GM19043 (cell line): ENCODE measurements at regions not wholly inside any gene's neighbourhood (a gene's known extent, or its start where the extent isn't known, plus 50 kb on each side); places are given as distances from the start of the nearest gene placed in this dataset.

Experiments used
- ATAC-seq: cut with Tn5 transposase; IDR thresholded peaks from one replicate; pipeline ENCODE4 v1.9.1; 2021; ENCODE audit warnings: low read depth; ENCODE audit not compliant: unreplicated experiment

DNA sequence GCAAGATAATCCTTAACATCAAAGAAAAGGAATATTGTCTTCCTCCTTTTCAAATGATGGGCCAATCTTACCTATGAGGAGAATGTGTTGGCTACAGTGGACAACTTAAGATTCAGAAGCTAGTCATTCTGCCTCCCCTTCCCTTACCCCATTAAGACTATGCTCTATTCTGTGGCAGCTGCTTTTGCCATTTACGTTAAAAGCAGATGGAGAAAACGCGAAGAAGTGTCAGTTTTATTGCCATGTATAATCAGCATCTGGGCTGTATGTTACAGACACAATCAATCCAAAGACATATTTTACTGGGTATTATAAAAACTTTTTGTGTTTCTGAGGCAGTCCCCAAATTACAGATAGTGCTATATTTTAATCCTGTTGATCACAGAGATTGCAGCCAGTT, 196.1 kb upstream of the PACRGL start:
- ATAC-seq: no peak

DNA sequence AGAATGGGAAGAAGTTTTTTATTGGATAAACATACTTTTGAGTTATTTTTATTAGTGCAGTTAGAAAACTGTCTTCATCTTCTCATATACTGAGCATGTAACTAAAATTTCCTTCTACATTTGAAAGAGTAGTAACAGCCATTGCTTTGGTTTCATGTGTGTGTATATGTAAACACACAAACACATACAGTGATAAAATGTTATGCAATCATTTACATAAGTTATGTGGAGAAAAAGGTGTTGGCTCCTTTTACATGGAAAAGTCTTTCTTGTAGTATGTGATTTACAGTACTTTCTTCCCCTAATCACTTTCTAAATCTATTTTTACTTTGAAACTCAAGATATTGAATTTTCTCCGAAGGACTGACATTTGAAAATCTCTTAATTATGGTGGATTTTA, 194.3 kb upstream of the PACRGL start:
- no peak for ATAC-seq

DNA sequence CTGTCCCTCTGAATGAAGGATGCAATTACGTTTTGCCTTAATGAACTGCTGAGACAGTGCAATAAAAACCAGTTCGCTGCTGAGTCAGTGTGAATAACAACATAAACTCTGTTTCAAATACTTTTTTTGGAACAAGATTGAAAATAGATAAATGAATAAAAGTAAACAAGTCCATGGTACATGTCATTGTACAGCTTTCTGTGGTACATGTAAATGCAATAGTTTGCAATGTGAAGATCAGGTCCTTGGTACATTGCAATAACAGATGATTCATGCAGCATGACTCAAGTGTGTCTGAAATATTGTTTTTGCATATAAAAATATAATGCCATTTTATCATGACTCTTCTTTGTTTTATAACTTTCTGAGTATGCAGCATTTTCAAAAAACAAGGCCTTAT, 193.4 kb upstream of the PACRGL start:
- ATAC-seq: no peak

DNA sequence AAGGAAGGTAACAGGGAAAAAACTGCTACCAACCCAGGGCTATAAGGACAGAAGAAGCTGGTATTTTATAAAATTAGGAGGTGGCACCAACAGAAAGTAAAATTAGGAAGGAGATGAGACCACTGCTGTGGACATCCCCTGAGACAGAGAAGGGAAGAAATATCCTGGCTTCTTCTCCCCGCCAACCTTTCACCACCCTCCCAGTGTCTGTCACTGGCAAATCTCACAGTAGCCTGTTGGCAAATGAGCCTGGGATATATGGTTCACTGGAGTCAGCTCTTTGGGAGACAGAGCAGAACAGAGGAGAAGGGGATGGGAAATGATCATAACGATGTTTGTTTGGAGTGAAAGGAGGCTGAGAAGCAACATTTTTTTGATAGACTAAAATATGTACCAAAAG, 190.9 kb upstream of the PACRGL start:
- no peak for ATAC-seq

DNA sequence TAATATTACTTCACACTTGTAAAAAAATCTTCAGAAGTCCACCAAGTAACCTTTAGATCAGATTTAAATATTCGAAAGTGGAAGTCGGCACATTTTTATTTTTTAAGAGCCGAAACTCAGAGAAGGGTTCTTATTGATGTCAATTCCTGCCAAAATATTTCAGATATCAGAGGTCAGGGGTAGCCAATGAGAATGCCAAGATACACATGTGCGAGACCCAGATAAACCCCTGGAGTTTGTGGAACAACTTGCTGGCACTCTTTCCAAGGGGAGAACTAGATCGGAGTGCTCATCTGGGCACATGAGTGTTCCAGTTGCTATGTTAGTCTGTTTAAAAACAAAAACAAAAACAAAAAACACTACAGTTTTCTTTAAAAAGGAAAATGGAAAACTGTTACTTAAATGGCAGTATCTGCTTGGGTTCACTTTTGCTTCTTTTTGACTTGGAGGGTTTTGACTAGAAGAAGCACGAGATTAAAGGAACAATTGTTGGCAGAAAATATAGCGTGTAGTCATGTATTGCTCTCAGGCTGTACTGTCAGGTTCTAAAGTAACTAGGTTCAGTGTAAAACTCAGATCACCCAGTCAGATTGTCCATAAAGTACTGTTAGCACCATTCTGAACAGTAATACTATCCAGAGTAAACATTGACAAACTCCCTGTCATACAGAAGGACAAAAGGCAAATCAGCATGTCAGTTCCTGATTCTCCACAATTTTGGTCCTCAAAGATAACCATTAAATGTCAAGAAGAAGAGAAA, 188.0 kb upstream of the PACRGL start:
- no peak for ATAC-seq

DNA sequence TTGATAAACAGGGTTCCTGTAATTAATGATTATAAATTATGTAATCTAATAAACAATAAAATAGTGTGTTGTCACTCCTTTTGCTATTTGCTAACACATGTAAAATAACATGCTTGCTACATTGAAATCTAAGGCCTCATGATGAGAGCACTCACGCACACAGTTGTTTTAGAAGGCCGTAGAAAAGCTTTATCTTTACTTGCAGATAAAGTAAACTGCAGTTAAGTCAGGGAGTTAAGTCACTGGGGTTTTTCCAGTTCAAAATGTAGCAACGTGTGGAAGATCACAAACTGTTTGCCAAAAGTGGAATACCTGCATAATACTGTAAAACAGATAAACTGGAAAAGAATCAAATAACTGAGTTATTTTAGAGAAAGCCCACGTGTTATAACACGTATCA, 187.3 kb upstream of the PACRGL start:
- ATAC-seq: no peak

DNA sequence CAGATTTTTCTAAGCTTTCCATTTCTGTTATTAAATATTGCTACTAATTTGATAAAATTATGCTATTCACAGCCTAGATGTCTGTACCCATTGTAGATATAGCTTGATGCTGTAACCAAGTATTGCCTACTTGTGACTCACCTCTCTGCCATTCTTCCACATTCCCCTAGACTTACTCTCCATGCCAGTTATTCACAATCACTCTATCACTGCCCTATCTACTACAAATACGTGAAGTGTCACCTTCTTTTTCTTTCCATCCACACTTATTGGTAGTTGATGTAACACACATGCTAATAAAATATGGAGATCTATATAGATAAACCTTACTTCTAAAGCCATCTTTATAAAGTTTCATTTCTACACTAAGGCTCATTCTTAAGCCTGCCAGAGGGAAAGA, 179.4 kb upstream of the PACRGL start:
- no peak for ATAC-seq

DNA sequence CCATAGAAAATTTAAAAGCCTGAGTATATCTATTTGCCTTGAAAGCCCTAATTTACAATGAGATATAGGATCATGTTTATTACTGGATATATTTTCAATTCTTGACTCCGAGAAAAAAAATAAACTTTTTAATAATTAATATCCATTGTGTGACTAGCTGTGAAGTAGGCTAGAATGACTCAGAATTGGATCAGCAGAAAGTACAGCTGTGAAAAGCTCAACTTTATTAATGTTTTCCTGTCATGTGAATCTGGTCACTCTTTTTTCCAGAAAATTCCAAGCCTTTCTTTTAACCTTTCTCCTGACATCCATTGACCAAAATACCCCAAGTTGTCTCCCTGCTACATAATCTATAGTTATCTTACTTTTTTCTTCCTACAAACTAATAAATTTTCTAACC, 171.8 kb upstream of the PACRGL start:
- no peak for ATAC-seq

DNA sequence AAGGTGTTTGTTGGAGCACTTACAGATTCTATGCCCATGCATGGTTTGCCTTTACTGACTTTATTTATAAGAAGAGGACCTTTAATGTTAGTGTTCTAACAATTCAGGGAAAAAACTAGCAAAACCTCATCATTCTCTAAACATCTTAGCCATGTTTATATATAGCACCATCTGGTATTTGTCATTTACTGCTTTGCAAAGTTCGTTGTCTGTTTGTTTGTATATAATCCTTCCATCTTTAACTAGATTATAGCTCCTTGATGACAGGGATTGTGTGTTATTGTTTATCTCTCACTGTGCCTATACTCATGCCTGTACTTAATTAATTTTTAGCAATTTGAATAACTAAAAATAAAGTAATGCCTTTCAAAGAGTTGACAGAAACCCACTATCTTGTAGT, 170.6 kb upstream of the PACRGL start:
- ATAC-seq: no peak

DNA sequence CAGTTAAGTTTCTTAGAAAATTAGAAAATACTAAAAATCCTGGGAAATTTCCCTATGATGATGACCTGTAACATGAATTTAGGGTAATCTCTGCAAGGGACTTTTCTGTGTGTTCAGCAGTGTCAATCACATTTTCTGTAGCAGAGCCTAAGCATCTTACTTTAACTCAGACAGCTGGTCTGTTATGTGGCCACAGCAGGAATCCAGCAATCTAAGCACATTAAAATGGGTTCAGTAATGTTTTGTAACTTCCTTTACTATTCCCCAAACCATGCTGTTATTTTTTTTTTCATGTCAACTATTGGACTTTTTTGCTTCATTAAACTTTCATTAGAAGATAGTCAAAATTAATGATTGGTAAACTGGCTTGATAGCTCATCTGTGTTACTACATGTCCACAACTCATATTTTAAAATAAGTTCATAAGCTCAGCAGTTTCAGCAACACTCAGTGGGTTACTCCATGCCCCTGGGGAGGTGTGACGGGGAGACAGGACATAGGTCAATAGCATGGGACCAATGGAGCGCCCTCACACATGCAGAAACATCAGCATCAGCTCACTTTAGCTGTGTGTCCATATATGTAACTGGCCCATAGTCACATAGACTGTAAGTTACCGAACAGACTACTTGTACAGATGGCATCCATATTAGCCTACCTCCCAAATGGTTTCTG, 168.0 kb upstream of the PACRGL start:
- no peak for ATAC-seq

DNA sequence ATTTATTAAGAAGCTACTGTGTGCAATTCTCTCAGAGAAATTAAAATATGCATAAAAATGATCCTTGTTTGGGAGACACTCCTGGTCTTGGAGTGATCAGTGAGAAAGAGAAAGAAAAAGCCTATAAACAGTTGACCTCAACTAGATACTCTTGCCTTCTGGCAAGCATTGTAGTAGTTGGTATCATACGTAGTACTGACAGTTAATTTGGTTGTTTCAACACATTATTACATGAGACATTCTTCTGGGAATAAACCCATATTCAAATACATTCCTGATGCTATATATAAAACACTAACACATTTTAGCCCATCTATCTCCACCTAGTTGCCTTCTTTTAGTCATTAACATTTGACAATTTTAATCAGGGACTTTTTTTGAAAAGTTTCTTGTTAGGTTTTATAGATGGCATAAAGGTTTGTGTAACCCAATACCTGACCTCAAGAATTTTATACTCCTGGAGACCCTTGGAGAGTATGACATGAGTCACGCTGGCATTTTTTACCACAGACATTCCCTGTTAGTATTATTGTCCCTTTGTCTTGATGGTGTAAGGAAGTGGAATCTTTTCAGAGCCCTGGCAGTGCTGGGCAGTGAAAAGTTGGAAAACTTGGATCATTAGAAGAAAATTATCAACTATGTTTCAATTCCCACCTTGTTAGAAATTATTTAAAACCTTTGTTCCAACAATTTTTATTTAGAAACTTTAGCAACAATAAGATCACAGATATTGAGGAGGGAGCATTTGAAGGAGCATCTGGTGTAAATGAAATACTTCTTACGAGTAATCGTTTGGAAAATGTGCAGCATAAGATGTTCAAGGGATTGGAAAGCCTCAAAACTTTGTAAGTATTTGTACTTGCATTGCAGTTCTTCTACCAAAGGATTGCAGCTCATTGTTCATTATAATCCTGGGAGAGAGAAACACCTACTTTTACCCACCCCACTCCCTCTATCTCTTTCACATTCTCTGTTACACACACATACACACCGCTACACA, 167.1 kb upstream of the PACRGL start:
- no peak for ATAC-seq

DNA sequence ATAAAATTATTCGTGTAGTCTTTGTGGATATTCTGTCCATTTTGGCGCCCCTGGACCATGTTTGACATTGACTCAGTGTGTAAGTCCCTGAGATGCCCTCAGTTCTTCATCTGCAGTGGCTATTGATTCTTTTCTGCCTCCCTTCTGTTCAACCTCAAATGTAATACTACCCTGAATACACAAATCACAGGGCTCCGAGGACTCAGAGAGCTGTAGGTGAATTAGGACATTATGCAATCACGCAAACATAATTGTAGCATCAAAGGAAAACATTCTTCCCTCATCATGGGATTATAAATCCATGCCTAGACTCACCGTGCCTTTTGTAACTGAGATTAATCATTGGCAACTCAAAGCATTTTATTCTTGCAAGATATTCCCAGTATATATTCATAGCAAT, 161.4 kb upstream of the PACRGL start:
- ATAC-seq: no peak

DNA sequence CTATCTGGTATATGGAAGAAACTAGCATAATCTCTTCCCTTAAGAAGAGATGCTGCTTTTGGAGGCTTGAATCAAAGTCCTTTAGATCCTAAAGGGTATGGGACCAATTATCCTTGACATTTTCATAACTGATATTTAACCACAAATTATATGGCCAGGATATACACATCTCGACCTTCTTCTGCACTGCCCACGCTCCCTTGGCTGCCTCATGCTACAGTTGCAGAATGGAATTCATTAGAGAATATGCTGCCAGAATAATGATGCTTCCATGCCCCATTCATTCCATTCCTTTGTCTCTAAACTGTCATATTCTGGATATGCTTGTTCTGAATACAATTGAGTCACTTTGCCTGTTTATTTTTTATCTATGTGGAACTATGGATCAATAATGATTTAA, 157.1 kb upstream of the PACRGL start:
- no peak for ATAC-seq

DNA sequence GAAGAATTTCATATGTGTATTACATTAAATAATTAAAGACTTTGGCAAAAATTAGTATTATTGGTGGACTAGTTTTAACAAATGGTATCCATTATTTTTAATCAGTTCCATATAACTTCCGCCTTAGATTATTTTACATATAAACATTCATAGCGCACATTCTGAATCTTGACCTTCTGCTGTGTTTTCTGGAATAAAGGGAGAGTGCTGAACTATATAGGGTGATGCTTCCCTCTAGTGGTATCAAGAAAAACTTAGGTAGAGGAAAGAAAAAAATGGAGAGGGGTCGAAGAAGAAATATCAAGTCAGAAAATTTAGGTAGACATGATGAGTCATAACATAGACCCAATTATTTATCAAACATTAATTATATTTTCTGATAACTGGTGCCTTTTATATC, 155.6 kb upstream of the PACRGL start:
- no peak for ATAC-seq

DNA sequence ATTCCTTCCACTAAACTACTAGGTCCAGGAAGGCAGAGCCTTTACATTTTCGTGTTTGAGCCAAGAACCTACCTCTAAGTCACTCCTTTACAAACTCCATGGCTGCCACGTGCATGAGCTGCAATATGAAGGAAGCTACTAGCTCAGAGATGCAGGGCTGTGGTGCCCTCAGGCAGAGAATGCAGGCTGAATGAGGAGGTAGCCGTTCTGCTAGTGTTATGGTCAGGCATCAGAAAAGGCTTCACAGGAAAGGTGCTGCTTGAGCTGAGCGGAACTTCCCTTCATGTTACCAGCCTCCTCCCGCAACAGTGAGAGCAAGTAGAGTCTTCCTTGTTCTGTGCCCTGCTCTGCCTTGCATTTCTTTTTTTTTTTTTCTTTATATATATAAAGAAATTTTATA, 148.3 kb upstream of the PACRGL start:
- no peak for ATAC-seq

DNA sequence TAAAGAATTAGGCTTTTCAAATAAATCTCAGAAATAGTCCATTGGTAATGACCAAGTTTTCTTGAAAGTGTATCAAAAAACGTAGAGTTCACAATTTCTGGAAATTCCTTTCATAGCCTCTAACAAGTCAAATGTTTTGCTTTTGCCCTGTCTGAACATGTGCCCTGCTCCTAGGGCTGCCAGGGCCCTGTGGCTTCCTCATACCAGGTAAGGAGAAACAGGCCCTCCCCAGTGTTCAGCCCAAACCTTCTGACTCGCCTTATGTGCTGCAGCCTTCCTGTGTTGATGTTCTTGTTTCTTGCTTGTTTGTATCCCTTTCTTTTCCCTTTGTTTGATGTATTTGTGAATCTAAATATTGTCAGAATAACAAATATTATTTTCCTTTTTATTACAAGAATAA, 146.1 kb upstream of the PACRGL start:
- ATAC-seq: no peak

DNA sequence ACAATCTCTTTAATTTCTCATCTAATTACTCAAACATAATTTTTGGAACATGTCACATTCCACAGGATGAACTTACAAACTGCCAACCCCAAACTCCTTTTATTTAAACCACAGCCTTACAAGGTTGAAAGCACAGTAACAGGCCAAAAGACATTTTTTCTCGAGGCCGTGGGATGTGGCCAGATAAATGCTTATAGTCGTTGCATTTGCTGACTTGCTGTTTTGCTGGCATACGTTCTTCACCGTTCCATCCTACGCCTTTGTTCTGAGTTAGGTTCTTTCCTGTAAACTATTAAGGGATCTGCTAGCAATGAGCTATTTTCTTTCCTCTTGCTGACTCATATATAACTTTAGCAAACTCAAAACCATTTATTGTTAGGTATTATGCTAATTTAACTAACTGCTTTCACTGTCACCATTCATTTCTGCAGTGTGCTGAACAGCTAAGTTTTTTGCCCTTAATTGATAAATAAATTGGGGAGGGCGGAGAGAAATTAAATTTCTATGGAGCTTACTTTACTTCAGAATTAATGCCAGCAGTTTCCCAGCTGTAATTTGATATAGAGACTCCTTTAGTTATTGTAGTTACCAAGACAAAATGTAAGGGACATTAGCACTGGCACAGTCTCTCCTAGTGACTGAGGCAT, 135.1 kb upstream of the PACRGL start:
- ATAC-seq: no peak

DNA sequence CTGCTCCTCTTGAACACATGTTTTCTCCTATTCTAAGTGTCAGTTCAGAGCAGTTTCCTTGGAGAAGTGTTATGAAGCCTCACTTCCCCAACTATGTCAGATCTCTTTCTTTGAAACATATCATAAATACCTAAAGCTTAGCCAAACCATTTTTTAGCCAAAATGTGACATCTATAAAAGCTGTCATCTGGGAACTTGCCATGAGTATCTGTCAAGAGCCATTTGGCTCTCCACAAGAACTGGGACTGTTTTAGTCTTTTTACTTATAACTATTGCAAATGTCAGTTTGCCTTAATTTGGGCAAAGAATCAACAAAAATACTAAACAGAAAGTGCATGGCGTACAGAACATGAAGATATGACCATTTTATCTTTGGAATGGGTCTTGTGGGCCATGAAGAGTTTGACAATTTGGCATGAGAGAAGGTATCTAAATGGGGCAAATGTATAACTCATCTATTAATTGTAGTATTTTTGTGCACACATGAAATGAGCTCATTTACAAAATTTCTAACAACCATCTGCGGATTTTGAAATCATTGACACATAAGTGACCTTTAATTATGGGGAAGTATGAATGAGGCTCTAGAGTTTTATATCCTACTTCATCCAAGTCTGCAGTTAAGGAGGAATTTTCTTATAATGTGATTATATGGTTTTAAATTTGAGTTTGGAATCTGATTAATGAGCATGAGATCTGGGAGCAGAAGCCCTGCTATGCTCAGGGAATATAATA, 129.1 kb upstream of the PACRGL start:
- ATAC-seq: no peak

DNA sequence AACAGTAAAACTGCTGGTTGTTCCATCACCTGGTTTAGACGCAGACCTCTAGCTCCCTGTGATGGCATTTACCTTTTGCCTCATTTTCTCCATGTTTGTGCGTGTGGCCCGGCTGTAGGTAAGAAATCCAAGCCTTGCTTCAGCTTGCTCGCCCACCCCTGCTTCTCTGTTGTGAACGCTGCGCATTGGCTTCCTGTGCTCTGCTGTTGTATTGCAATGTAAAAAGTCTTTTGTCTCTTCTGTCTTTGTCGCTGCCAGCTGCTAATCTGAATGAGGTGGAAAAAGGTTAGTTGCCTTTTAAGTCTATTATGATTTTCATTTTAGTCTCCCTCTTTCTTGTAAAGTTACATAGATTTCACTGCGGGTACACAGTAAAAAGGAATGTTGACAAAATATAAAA, 127.3 kb upstream of the PACRGL start:
- no peak for ATAC-seq

DNA sequence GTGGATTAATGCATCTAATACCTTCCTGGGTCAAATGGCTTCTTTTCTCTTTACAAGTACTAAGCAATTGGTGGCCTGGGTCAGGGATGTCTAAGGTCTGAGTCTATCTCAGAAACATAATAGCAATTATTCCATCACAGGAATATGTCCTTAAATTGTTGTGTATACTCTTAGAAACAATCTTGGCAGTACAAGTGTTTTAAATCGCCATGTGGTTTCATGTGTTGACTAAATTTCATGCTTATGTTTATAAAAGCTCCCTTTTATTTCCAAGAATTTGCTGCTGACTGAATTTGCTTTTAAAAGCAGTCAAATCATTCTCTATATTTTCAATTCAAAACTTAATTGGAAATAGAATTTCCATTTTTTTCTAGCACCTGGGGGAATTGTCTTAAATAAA, 125.3 kb upstream of the PACRGL start:
- no peak for ATAC-seq
